ENCODE measurements at regions not wholly inside any gene's neighbourhood (a gene's known extent, or its start where the extent isn't known, plus 50 kb on each side); places are given as distances from the start of the nearest gene placed in this dataset.

GRCh38 chr1:87575528-87575927 lies 246.8 kb downstream of the LMO4 start:
- H3K9ac ChIP-seq (ENCODE audit: low read length in 3 of 3), result no peak overlapping the region
- no peaks in the 10 kb centered on the region for H3K4me1 ChIP-seq (ENCODE audit: control insufficient read depth in 2 of 3, insufficient read depth in 2 of 3, low read depth in 1 of 3, low read length in 3 of 3)
- FAIRE-seq (no peak), DNase-seq (no peak)
- H3K27me3 ChIP-seq (ENCODE audit: control insufficient read depth, insufficient read depth, low read length), result no peaks in the 10 kb centered on the region
- no peak overlapping the region for H3K4me3 ChIP-seq (ENCODE audit: low read length in 3 of 3)
- TF ChIP-seq CTCF (IDR thresholded peaks at IDR 0.05; ENCODE audit: borderline replicate concordance, extremely low read depth, insufficient read depth), result no peak
- H3K9me3 ChIP-seq (ENCODE audit: control insufficient read depth in 2 of 3, insufficient read depth in 1 of 3, low read length in 3 of 3), result no peaks in the 10 kb centered on the region
- no peaks in the 10 kb centered on the region for H3K36me3 ChIP-seq (ENCODE audit: control insufficient read depth in 2 of 3, insufficient read depth in 3 of 3, low read length in 3 of 3)
- H3K27ac ChIP-seq (ENCODE audit: low read depth in 2 of 2, low read length in 2 of 2), result no peak overlapping the region
- intact Hi-C loops (cut with DNase I), result no loop called here

- FAIRE-seq, result no peak
- no peaks in the 10 kb centered on the region for H3K36me3 ChIP-seq (ENCODE audit: control insufficient read depth in 2 of 3, insufficient read depth in 3 of 3, low read length in 3 of 3)
- no peak overlapping the region for H3K4me3 ChIP-seq (ENCODE audit: low read length in 3 of 3)
- intact Hi-C loops (cut with DNase I), result no loop called here
- H3K27ac ChIP-seq (ENCODE audit: low read depth in 2 of 2, low read length in 2 of 2), result no peak overlapping the region
- DNase-seq, result no peak
- H3K27me3 ChIP-seq (ENCODE audit: control insufficient read depth, insufficient read depth, low read length), result no peaks in the 10 kb centered on the region
- no peaks in the 10 kb centered on the region for H3K4me1 ChIP-seq (ENCODE audit: control insufficient read depth in 2 of 3, insufficient read depth in 2 of 3, low read depth in 1 of 3, low read length in 3 of 3)
- no peak for TF ChIP-seq CTCF (IDR thresholded peaks at IDR 0.05; ENCODE audit: borderline replicate concordance, extremely low read depth, insufficient read depth)
- no peaks in the 10 kb centered on the region for H3K9me3 ChIP-seq (ENCODE audit: control insufficient read depth in 2 of 3, insufficient read depth in 1 of 3, low read length in 3 of 3)
- H3K9ac ChIP-seq (ENCODE audit: low read length in 3 of 3), result no peak overlapping the region
Measured at GRCh38 chr1:87578464-87578863, 249.8 kb downstream of the LMO4 start.

- Histone ChIP-seq H3K27ac (ENCODE audit: low read depth in 2 of 2, low read length in 2 of 2) (no peak overlapping the region), H3K4me1 (ENCODE audit: control insufficient read depth in 2 of 3, insufficient read depth in 2 of 3, low read depth in 1 of 3, low read length in 3 of 3) (no peaks in the 10 kb centered on the region), H3K27me3 (ENCODE audit: control insufficient read depth, insufficient read depth, low read length) (no peaks in the 10 kb centered on the region), H3K36me3 (ENCODE audit: control insufficient read depth in 2 of 3, insufficient read depth in 3 of 3, low read length in 3 of 3) (no peaks in the 10 kb centered on the region), H3K9me3 (ENCODE audit: control insufficient read depth in 2 of 3, insufficient read depth in 1 of 3, low read length in 3 of 3) (no peaks in the 10 kb centered on the region), H3K4me3 (ENCODE audit: low read length in 3 of 3) (no peak overlapping the region), H3K9ac (ENCODE audit: low read length in 3 of 3) (no peak overlapping the region)
- FAIRE-seq (no peak), DNase-seq (no peak)
- TF ChIP-seq CTCF (IDR thresholded peaks at IDR 0.05; ENCODE audit: borderline replicate concordance, extremely low read depth, insufficient read depth), result no peak
- intact Hi-C loops (cut with DNase I), result no loop called here
Measured at GRCh38 chr1:87583459-87583858, 254.8 kb downstream of the LMO4 start.

GRCh38 chr1:87584586-87584985 lies 255.9 kb downstream of the LMO4 start:
- intact Hi-C loops (cut with DNase I), result no loop called here
- no peak for TF ChIP-seq CTCF (IDR thresholded peaks at IDR 0.05; ENCODE audit: borderline replicate concordance, extremely low read depth, insufficient read depth)
- Histone ChIP-seq H3K27me3 (ENCODE audit: control insufficient read depth, insufficient read depth, low read length) (no peaks in the 10 kb centered on the region), H3K4me3 (ENCODE audit: low read length in 3 of 3) (no peak overlapping the region), H3K9ac (ENCODE audit: low read length in 3 of 3) (no peak overlapping the region), H3K27ac (ENCODE audit: low read depth in 2 of 2, low read length in 2 of 2) (no peak overlapping the region), H3K9me3 (ENCODE audit: control insufficient read depth in 2 of 3, insufficient read depth in 1 of 3, low read length in 3 of 3) (no peaks in the 10 kb centered on the region), H3K36me3 (ENCODE audit: control insufficient read depth in 2 of 3, insufficient read depth in 3 of 3, low read length in 3 of 3) (no peaks in the 10 kb centered on the region), H3K4me1 (ENCODE audit: control insufficient read depth in 2 of 3, insufficient read depth in 2 of 3, low read depth in 1 of 3, low read length in 3 of 3) (no peaks in the 10 kb centered on the region)
- DNase-seq, result no peak
- no peak for FAIRE-seq
